ENCODE measurements at regions not wholly inside any gene's neighbourhood (a gene's known extent, or its start where the extent isn't known, plus 50 kb on each side); places are given as distances from the start of the nearest gene placed in this dataset.
"Not testable (repeated sequence)": the region's sequence is repeated elsewhere in the genome, so short reads cannot be mapped to it uniquely, and the experiment has no call there.

DNA sequence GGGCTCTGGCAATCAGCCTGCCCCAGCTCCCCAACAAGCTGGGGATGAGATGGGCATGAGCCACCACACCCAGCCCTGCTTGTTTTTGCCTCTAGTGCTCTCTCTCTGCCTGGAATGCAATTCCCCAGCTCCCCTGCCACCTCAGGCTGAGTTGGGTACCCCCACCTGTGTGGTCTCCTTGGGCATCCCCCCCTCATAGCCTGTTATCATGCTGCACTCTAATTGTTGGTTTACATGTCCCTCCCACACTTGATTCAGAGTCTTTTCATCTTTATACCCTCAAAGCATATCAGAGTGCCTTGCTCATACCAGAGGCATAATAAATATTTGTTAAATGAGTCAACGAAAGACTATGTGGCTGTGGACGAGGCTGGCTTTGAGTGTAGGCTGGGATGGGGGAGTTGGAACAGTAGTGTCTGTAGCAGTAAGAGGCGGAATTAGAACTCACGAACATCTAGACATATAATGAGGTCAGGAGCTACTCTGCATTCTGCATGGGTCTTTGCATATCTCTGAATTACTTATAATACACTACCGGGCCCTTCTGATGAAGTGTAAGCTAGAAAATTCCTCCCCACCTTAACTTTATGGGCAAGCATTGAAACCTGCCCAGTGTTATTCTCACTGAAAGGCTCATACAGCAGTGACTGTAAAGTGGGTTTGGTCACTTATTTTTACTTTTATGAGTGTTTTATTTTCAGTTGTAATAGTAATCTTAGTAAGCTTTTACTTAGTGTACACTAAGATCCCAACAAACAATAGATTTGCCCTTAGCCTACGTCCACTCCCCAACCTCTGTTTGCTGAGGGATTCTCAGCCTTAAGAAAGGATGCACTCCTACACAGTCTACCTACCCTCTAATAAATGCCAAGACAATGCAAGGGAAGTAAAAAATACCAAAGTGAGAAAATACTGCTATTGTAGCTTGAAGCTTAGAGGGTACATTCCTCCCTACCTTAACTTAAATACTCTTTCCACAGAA is 58.7 kb downstream of the EDN1 start:
- Mint-ChIP-seq H3K27me3 (no peaks in the 10 kb centered on the region), H3K9me3 (peaks cover 3% of the 10 kb centered on the region), H3K4me3 (no peak overlapping the region), H3K36me3 (ENCODE audit: low read depth) (no peaks in the 10 kb centered on the region), H3K27ac (no peak overlapping the region), H3K4me1 (no peaks in the 10 kb centered on the region)
- no peak for DNase-seq
- ChIA-PET POLR2A (no interaction called here), CTCF (no interaction called here)

DNA sequence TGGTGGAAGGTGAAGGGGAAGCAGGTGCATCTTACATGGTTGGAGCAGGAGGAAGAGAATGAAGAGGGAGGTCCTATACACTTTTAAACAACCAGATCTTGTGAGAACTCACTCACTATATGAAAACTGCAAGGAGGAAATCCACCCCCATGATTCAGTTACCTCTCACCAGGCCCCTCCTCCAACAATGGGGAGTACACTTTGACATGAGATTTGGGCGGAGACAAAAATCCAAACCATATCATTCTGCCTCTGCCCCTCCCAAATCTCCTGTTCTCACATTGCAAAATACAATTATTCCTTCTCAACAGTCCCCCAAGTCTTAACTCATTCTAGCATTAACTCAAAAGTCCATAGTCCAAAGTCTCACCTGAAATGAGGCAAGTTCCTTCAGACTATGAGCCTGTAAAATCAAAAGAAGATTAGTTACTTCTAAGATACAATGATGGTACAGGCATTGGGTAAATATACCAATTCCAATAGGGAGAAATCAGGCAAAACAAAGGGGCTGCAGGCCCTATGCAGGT is 60.5 kb downstream of the EDN1 start:
- H3K36me3 Mint-ChIP-seq (ENCODE audit: low read depth) = no peaks in the 10 kb centered on the region
- ChIA-PET POLR2A (no interaction called here), CTCF (no interaction called here)
- DNase-seq = no peak
- H3K4me1 Mint-ChIP-seq = no peaks in the 10 kb centered on the region
- no peaks in the 10 kb centered on the region for H3K27me3 Mint-ChIP-seq
- no peak overlapping the region for H3K27ac Mint-ChIP-seq
- H3K9me3 Mint-ChIP-seq = peaks cover 3% of the 10 kb centered on the region
- no peak overlapping the region for H3K4me3 Mint-ChIP-seq

DNA sequence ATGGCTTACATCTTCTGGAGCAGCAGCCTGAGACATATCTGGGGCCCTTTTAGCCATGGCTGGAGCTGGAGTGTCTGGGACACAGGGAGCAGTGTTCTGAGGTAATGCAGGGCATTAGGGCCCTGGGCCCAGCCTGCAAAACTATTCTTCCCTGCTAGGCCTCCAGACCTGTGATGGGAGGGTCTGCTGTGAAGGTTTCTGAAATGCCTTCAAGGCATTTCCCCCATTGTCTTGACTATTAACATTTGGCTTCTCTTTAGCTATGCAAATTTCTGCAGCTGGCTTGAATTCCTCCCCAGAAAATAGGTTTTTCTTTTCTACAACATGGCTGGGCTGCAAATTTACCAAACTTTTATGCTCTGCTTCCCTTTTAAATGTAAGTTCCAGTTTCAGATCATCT is 61.5 kb downstream of the EDN1 start:
- H3K36me3 Mint-ChIP-seq (ENCODE audit: low read depth) = no peaks in the 10 kb centered on the region
- H3K9me3 Mint-ChIP-seq = peaks cover 3% of the 10 kb centered on the region
- H3K27me3 Mint-ChIP-seq = no peaks in the 10 kb centered on the region
- no peak for DNase-seq
- ChIA-PET CTCF (no interaction called here), POLR2A (no interaction called here)
- no peaks in the 10 kb centered on the region for H3K4me1 Mint-ChIP-seq
- no peak overlapping the region for H3K27ac Mint-ChIP-seq
- H3K4me3 Mint-ChIP-seq = no peak overlapping the region

DNA sequence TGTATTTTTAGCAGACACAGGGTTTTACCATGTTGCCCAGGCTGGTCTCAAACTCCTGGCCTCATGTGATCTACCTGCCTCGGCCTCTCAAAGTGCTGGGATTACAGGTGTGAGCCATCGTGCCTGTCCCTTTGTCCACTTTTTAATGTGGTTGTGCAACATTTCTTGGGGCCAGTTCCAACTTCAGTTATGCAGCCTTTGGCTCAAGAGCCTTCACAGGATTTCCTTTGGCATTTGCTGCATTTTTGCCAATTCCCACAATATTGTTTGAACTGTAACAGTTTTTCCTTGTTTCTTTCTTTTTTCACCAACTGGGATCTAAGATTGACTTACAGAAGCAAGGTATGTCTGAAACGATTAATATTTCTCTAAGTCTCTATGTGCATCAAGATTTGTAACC is 63.6 kb downstream of the EDN1 start:
- Mint-ChIP-seq H3K27me3 (no peaks in the 10 kb centered on the region), H3K27ac (no peak overlapping the region), H3K4me3 (no peak overlapping the region), H3K36me3 (ENCODE audit: low read depth) (no peaks in the 10 kb centered on the region), H3K9me3 (peaks cover 3% of the 10 kb centered on the region), H3K4me1 (no peaks in the 10 kb centered on the region)
- POLR2A ChIA-PET = no interaction called here
- CTCF ChIA-PET = no interaction called here
- no peak for DNase-seq

DNA sequence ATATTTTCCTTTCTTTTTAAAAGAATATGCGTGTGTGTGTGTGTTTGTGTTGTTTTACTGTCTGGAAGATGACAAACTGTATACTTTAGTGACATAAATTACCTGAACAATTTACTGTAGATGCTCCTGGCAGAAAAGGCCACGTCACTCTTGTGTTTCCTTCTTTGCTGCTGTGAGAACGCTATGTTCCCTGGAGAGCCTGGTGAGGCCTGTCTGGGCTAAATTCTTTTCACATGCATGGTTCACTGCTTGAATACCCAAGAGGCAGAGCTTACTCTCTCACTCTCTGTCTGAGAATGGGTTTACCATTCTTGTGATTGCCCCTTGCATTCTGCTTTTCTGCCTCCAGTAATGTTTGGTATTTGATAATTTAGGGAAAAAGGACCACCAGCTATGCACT is 64.3 kb downstream of the EDN1 start:
- ChIA-PET CTCF (no interaction called here), POLR2A (no interaction called here)
- H3K36me3 Mint-ChIP-seq (ENCODE audit: low read depth) = no peaks in the 10 kb centered on the region
- peaks cover 3% of the 10 kb centered on the region for H3K9me3 Mint-ChIP-seq
- no peak for DNase-seq
- no peak overlapping the region for H3K4me3 Mint-ChIP-seq
- H3K4me1 Mint-ChIP-seq = no peaks in the 10 kb centered on the region
- no peak overlapping the region for H3K27ac Mint-ChIP-seq
- H3K27me3 Mint-ChIP-seq = no peaks in the 10 kb centered on the region

DNA sequence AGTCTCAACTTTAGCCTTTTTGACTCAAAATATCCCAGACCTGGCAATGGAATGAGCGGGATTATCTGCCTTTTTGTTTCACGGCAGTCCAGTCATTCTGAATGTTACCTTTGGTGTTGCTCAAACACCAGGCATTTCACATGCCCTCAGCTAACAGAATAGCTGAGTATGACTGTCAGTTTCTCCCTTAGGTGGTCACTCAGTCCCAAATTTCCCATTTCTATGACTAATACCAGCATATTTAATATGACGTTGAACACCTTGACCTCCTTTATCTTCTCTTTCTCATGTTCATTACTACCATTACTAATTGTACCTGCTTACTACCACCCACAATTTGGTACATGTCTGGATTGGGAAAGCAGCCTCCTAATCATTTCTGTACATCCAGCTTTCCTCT is 65.2 kb downstream of the EDN1 start:
- H3K9me3 Mint-ChIP-seq = peaks cover 3% of the 10 kb centered on the region
- no peaks in the 10 kb centered on the region for H3K36me3 Mint-ChIP-seq (ENCODE audit: low read depth)
- ChIA-PET CTCF (no interaction called here), POLR2A (no interaction called here)
- no peaks in the 10 kb centered on the region for H3K27me3 Mint-ChIP-seq
- no peak overlapping the region for H3K4me3 Mint-ChIP-seq
- DNase-seq = no peak
- H3K27ac Mint-ChIP-seq = no peak overlapping the region
- no peaks in the 10 kb centered on the region for H3K4me1 Mint-ChIP-seq

DNA sequence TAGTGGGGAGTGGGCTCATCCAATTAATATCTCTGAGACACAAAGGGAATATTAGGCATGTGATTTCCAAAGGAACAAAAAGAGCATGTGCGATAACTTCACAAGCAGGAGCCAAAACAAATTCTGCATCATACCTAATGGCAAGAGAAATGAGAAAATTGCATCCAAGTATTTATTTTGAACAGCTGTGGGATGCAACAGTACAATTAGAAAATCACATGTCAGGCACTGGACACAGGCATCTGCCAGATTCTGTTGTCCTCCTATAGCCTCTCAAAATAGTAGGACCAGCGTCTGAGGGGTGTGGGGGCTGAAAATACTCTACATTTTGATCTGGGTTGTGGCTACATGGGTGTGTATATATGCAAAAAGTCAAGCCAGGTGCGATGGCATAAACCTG is 66.3 kb downstream of the EDN1 start:
- DNase-seq = no peak
- POLR2A ChIA-PET = no interaction called here
- H3K4me3 Mint-ChIP-seq = no peak overlapping the region
- H3K36me3 Mint-ChIP-seq (ENCODE audit: low read depth) = no peaks in the 10 kb centered on the region
- H3K9me3 Mint-ChIP-seq = peaks cover 3% of the 10 kb centered on the region
- H3K4me1 Mint-ChIP-seq = no peaks in the 10 kb centered on the region
- H3K27me3 Mint-ChIP-seq = no peaks in the 10 kb centered on the region
- no peak overlapping the region for H3K27ac Mint-ChIP-seq
- CTCF ChIA-PET = no interaction called here

DNA sequence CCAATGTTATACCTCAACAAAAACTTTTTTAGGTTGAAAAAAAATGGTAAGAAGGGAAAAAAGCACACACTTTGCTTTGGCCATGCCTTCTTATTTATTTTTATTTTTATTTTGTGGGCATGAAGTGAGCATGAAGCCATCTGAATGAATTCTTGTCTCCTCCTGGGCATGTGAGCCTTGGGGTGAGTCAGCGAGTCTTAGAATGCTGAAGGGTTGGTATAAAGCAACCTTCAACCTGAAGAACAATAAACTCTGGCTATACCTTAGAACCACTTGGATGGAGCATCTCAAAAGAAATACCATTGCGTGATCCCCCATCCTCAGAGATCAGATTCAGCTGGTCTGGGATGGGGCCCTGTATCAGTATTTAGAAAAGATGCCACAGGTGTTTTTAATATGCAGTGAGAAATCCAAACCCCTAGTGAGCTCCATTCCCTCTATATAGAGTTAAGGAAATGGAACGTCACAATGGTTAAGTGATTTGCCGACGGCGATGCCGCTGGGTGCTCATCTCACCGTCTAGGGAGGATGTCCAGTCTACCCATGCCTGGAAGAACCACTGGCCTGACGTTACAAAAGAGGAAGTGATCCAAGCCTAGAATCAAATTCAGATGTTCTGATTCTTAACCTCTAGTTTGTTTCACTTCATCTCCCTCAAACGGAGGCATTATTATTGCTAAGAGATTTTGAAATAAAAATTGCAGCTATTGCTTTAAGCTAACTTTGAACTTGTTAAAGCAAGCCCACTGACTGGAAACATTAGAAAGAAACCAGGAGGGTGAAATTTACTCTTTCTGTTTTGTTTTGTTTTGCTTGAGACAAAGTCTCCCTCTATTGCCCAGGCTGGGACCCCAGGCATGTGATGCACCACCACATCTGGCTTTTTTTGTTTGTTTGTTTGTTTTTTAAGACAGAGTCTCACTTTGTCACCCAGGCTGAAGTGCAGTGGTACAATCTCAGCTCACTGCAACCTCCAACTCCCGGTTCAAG is 67.1 kb downstream of the EDN1 start:
- Mint-ChIP-seq H3K4me1 (no peaks in the 10 kb centered on the region), H3K36me3 (ENCODE audit: low read depth) (no peaks in the 10 kb centered on the region), H3K27ac (no peak overlapping the region), H3K27me3 (no peaks in the 10 kb centered on the region), H3K9me3 (peaks cover under 1% of the 10 kb centered on the region), H3K4me3 (no peak overlapping the region)
- ChIA-PET CTCF (no interaction called here), POLR2A (no interaction called here)
- no peak for DNase-seq

DNA sequence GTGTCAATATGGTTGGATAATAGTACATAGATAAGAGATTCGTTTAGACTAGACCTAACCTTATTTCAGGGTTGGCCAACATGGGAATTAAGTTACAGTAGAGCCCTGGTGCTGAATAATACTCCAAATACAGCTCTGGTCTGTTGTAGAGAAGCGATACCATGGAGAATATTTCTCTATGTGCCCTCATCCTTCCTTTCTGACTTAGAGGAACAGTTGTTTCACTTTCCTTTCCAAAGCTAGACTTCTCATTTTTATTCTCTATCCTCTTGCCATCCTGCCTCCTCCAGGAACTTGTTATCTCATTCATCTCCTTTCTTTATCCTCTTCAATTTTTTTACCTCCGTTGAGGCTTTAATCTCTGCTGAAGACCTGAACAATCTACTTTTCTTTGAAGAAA is 68.9 kb downstream of the EDN1 start:
- DNase-seq = no peak
- Mint-ChIP-seq H3K9me3 (no peaks in the 10 kb centered on the region), H3K36me3 (ENCODE audit: low read depth) (no peaks in the 10 kb centered on the region), H3K27me3 (no peaks in the 10 kb centered on the region), H3K4me1 (no peaks in the 10 kb centered on the region), H3K4me3 (no peak overlapping the region), H3K27ac (no peak overlapping the region)
- CTCF ChIA-PET = no interaction called here
- POLR2A ChIA-PET = no interaction called here

DNA sequence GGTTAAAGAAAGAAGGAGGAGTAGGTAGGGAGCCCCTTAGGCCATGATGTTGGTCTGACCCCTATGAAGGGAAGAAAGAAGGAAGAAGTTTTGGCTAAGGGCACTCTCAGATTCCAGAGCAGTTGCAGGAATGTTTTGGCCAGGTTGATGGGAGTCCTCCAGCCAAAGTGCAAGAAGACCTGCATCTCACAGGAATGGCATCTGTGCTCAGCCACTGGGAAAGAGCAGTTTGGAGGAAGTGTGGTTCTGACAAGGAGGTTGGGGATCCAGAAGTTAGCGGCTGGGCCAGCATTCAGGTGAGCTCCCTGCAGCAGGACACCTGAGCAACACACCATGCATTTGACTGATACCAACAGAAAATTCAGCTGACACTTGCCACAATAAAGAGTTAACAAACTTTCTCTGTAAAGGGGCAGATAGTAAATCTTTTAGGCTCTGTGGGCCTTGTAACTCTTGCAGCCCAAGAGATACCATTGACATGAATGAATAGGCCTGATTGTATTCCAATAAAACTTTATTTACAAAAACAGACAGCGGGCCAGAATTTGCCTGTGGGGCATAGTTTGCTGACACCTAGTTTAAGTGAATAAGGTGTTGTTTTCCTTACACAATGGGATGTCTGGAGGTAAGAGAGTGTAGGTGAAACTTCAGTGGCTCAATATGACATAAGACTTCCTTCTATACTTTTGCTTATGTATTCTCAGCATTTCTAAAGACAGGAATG is 71.0 kb downstream of the EDN1 start:
- Mint-ChIP-seq H3K4me1 (no peaks in the 10 kb centered on the region), H3K4me3 (no peak overlapping the region), H3K27ac (no peak overlapping the region), H3K27me3 (no peaks in the 10 kb centered on the region), H3K9me3 (no peaks in the 10 kb centered on the region), H3K36me3 (ENCODE audit: low read depth) (no peaks in the 10 kb centered on the region)
- ChIA-PET CTCF (no interaction called here), POLR2A (no interaction called here)
- DNase-seq = no peak

DNA sequence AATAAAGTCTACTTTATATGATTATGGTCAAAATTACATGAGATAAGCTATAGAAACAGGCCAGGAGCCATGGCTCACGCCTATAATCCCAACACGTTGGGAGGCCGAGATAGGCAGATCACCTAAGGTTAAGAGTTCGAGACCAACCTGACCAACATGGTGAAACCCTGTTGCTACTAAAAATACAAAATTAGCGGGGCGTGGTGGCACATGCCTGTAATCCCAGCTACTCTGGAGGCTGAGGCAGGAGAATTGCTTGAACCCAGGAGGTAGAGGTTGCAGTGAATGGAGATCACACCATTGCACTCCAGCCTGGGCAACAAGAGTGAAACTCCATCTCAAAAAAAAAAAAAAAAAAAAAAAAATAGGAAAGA is 73.1 kb downstream of the EDN1 start:
- H3K4me1 Mint-ChIP-seq; H3K27ac Mint-ChIP-seq; DNase-seq; H3K9me3 Mint-ChIP-seq; POLR2A ChIA-PET; H3K4me3 Mint-ChIP-seq; CTCF ChIA-PET; H3K36me3 Mint-ChIP-seq (ENCODE audit: low read depth); H3K27me3 Mint-ChIP-seq: not testable (repeated sequence)

DNA sequence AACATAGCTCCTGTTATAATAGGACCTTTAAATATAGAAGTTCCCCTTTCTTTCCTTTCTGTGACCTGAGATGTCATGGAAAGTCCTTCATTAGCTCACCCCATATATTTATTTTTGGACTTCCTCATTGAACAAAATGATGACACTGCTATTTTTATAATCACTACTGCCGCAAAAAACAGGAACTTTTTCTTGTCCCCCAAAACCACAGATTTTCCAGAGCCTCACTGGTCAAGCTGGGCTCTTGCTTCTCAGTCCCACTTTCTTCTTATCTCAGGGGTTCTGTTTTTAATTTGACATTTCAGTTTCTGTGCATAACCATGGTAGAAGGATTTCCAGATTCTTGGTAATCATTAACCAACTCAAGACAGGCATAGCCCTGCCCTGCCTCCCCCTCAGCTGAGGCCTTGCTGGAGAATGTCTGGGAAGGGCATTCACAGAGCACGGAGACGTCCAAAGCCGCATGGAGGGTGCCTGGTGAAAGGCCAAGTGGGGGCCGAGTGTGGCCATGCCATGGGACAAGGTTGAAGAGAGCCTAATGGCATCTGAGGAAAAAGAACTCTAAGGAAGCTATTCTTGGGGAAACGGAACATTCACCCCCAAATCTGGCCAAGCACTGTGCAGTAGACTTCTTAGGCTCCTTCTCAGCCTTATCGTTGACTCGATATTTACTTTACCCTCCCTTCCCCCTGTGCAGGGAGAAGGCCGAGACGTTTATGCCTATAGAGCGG is 73.7 kb downstream of the EDN1 start:
- H3K4me1 Mint-ChIP-seq = no peaks in the 10 kb centered on the region
- no peaks in the 10 kb centered on the region for H3K9me3 Mint-ChIP-seq
- DNase-seq = no peak
- H3K36me3 Mint-ChIP-seq (ENCODE audit: low read depth) = no peaks in the 10 kb centered on the region
- POLR2A ChIA-PET = no interaction called here
- CTCF ChIA-PET = no interaction called here
- H3K27ac Mint-ChIP-seq = no peak overlapping the region
- no peak overlapping the region for H3K4me3 Mint-ChIP-seq
- H3K27me3 Mint-ChIP-seq = no peaks in the 10 kb centered on the region

DNA sequence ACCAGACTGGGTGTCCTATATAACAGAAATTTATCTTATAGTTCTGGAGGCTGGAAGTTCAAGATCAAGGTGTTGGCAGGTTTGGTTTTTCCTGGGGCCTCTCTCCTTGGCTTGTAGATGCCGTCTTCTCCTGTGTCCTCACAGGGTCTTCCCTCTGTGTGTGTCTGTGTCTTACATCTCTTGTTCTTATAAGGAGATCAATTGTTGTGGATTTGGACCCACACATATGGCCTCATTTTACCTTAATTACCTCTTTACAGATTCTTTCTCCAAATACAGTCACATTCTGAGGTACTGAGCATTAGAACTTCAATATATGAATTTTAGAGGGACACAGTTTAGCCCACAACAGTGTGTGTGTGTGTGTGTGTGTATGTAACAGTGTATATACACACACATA is 74.5 kb downstream of the EDN1 start:
- CTCF ChIA-PET = no interaction called here
- Mint-ChIP-seq H3K27me3 (no peaks in the 10 kb centered on the region), H3K4me3 (no peak overlapping the region), H3K4me1 (no peaks in the 10 kb centered on the region), H3K36me3 (ENCODE audit: low read depth) (no peaks in the 10 kb centered on the region), H3K27ac (no peak overlapping the region), H3K9me3 (no peaks in the 10 kb centered on the region)
- POLR2A ChIA-PET = no interaction called here
- no peak for DNase-seq
